Cardiac muscle cell (in vitro differentiated cells and primary cell): ENCODE measurements at regions not wholly inside any gene's neighbourhood (a gene's known extent, or its start where the extent isn't known, plus 50 kb on each side); places are given as distances from the start of the nearest gene placed in this dataset.

ENCODE experiments used
- DNase-seq, 2 donors: peaks; one replicate each; pipeline versions ENCODE4 v3.0.0 to v3.0.0-alpha.2; 2010 to 2017; ENCODE audit warnings: low read depth in 1 of 2, low spot score in 1 of 2
- H3K27ac ChIP-seq: fragments of 200-600 bp; sonication (generic); 2 replicates; pipeline ENCODE4 v1.5.1; 2016
- H3K27me3 ChIP-seq: fragments of 200-600 bp; sonication (generic); 2 replicates; pipeline ENCODE4 v1.6.0; 2016; ENCODE audit warnings: control low read depth
- H3K36me3 ChIP-seq: fragments of 200-600 bp; sonication (generic); 2 replicates; pipeline ENCODE4 v1.5.1; 2016; ENCODE audit warnings: control low read depth
- H3K4me1 ChIP-seq: fragments of 200-600 bp; sonication (generic); 2 replicates; pipeline ENCODE4 v1.8.1; 2017; ENCODE audit warnings: low read depth, mild to moderate bottlenecking, mixed run types
- H3K4me3 ChIP-seq: fragments of 200-600 bp; sonication (generic); 2 replicates; pipeline ENCODE4 v1.5.1; 2016; ENCODE audit warnings: mild to moderate bottlenecking
- H3K9me3 ChIP-seq: fragments of 200-600 bp; sonication (generic); 2 replicates; pipeline ENCODE4 v1.5.1; 2017; ENCODE audit warnings: low read depth, mild to moderate bottlenecking, control low read depth
- CTCF ChIP-seq: IDR thresholded peaks from 2 replicates; pipeline ENCODE4 v1.5.1; 2012; ENCODE audit warnings: low read depth, mild to moderate bottlenecking, low read length

GRCh38 chr4:129167640-129168260 is 71.8 kb downstream of the C4orf33 start:
- peak in 1 of 2 donors; percentile 51 for DNase-seq
- no peak overlapping the region for H3K4me3 ChIP-seq
- no peak overlapping the region for H3K27ac ChIP-seq
- no peak for TF ChIP-seq CTCF
- peaks cover 3% of the 10 kb centered on the region for H3K27me3 ChIP-seq
- no peaks in the 10 kb centered on the region for H3K4me1 ChIP-seq
- no peaks in the 10 kb centered on the region for H3K9me3 ChIP-seq
- H3K36me3 ChIP-seq: no peaks in the 10 kb centered on the region

- no peak for TF ChIP-seq CTCF
- Histone ChIP-seq H3K4me1 (no peaks in the 10 kb centered on the region), H3K27me3 (peaks cover 3% of the 10 kb centered on the region), H3K27ac (no peak overlapping the region), H3K9me3 (no peaks in the 10 kb centered on the region), H3K4me3 (no peak overlapping the region), H3K36me3 (no peaks in the 10 kb centered on the region)
- no peak for DNase-seq
Measured at GRCh38 chr4:129172181-129172580, 76.2 kb downstream of the C4orf33 start.

- no peaks in the 10 kb centered on the region for H3K9me3 ChIP-seq
- H3K4me3 ChIP-seq: no peak overlapping the region
- H3K27me3 ChIP-seq: no peaks in the 10 kb centered on the region
- H3K36me3 ChIP-seq: no peaks in the 10 kb centered on the region
- no peaks in the 10 kb centered on the region for H3K4me1 ChIP-seq
- H3K27ac ChIP-seq: no peak overlapping the region
- DNase-seq: no peak
- no peak for TF ChIP-seq CTCF
Measured at GRCh38 chr4:129176864-129177263, 80.9 kb downstream of the C4orf33 start.

- DNase-seq: no peak
- Histone ChIP-seq H3K4me1 (no peaks in the 10 kb centered on the region), H3K9me3 (no peaks in the 10 kb centered on the region), H3K27ac (no peak overlapping the region), H3K4me3 (no peak overlapping the region), H3K36me3 (no peaks in the 10 kb centered on the region), H3K27me3 (no peaks in the 10 kb centered on the region)
- TF ChIP-seq CTCF: no peak
Measured at GRCh38 chr4:129179276-129179675, 83.3 kb downstream of the C4orf33 start.

- no peak for TF ChIP-seq CTCF
- H3K36me3 ChIP-seq: no peaks in the 10 kb centered on the region
- H3K4me1 ChIP-seq: no peaks in the 10 kb centered on the region
- no peak overlapping the region for H3K4me3 ChIP-seq
- H3K27ac ChIP-seq: no peak overlapping the region
- no peak for DNase-seq
- no peaks in the 10 kb centered on the region for H3K27me3 ChIP-seq
- no peaks in the 10 kb centered on the region for H3K9me3 ChIP-seq
Measured at GRCh38 chr4:129189630-129190029, 93.7 kb downstream of the C4orf33 start.
